Spleen (tissue), 11 donors: ENCODE measurements at regions not wholly inside any gene's neighbourhood (a gene's known extent, or its start where the extent isn't known, plus 50 kb on each side); places are given as distances from the start of the nearest gene placed in this dataset.
"Not testable (repeated sequence)": the region's sequence is repeated elsewhere in the genome, so short reads cannot be mapped to it uniquely, and the experiment has no call there.

Source experiments
- DNase-seq: peaks from one replicate; pipeline ENCODE4 v3.0.0-alpha.2; 2020
- H3K27ac ChIP-seq, 8 donors: fragments of 200-600 bp; sonication (generic) in 7 of 8; 1 replicate in 4 of 8; 2 replicates in 4 of 8; pipeline versions ENCODE4 v1.5.0 to v1.8.0; 2016 to 2021; ENCODE audit warnings: inconsistent platforms in 4 of 8, mild to moderate bottlenecking in 4 of 8, moderate library complexity in 1 of 8
- H3K27me3 ChIP-seq, 7 donors: fragments of 200-600 bp; sonication (generic) in 6 of 7; replicated peaks in 1 of 7; 1 replicate in 4 of 7; 2 replicates in 3 of 7; pipeline versions ENCODE4 v1.5.0 to v1.8.0; 2016 to 2021; ENCODE audit warnings: inconsistent platforms in 3 of 7, mild to moderate bottlenecking in 1 of 7
- H3K36me3 ChIP-seq, 6 donors: fragments of 200-600 bp; sonication (generic) in 5 of 6; 1 replicate in 4 of 6; 2 replicates in 2 of 6; pipeline versions ENCODE4 v1.5.0 to v1.8.0; 2016 to 2021; ENCODE audit warnings: inconsistent platforms in 2 of 6
- H3K4me1 ChIP-seq, 6 donors: fragments of 200-600 bp; sonication (generic) in 5 of 6; 1 replicate in 3 of 6; 2 replicates in 3 of 6; pipeline versions ENCODE4 v1.5.0 to v1.8.0; 2016 to 2021; ENCODE audit warnings: inconsistent platforms in 3 of 6
- H3K4me3 ChIP-seq, 8 donors: fragments of 200-600 bp; sonication (generic) in 7 of 8; 1 replicate in 4 of 8; 2 replicates in 4 of 8; pipeline versions ENCODE4 v1.5.0 to v1.8.0; 2016 to 2021; ENCODE audit warnings: inconsistent platforms in 4 of 8, mild to moderate bottlenecking in 4 of 8, moderate library complexity in 2 of 8
- H3K9me3 ChIP-seq, 8 donors: fragments of 200-600 bp; sonication (generic) in 7 of 8; 1 replicate in 4 of 8; 2 replicates in 4 of 8; pipeline versions ENCODE4 v1.5.0 to v1.8.0; 2016 to 2021; ENCODE audit warnings: inconsistent platforms in 4 of 8
- POLR2A ChIP-seq, 3 donors: fragments of 450-650 bp; IDR thresholded peaks; one replicate each; pipeline ENCODE4 v1.5.1; 2017; ENCODE audit warnings: antibody characterized with exemption in 3 of 3, mild to moderate bottlenecking in 1 of 3
- POLR2AphosphoS5 ChIP-seq, 3 donors: sonication (generic); formaldehyde crosslinking; IDR thresholded peaks; one replicate each; pipeline ENCODE4 v1.5.1; 2017; ENCODE audit warnings: antibody characterized with exemption in 3 of 3
- WGBS, 5 donors: extraction: QIAGEN DNeasy Blood & Tissue Kit in 3 of 5; methylation state at CpG; one replicate each; pipeline versions ENCODE4 v1.1.5 to v1.1.7; 2013 to 2018; 5-methylcytosine and 5-hydroxymethylcytosine counted together
- intact Hi-C: fragments of 100-400 bp; cut with DNase I; formaldehyde crosslinking; loops from one replicate; pipeline ENCODE4 v1.15.0; 2023; ENCODE audit warnings: low total_unique reads
- small RNA-seq, 4 donors: library from RNA; depleted of rRNA; stranded (forward); fragments of <200 nt; gene quantifications; one replicate each; pipeline ENCODE3, GENCODE V24; 2016
- TF ChIP-seq, protein P1 (sequence below), 11 experiments: fragments of 200-600 bp in 7 of 11; fragments of 450-650 bp in 4 of 11; sonication (generic) in 4 of 11; IDR thresholded peaks in 8 of 11; conservative IDR thresholded peaks in 3 of 11; 1 replicate in 7 of 11; 2 replicates in 4 of 11; pipeline versions ENCODE4 v1.4.0 to v1.8.0; 2016 to 2021; ENCODE audit warnings: antibody characterized with exemption in 11 of 11, inconsistent platforms in 4 of 11, mild to moderate bottlenecking in 1 of 11
- donor health status: healthy with polysubstance abuse.
- donor health status: DM: no; HTN: no; CAD: no; lungs with moderate emphysema.
- donor health status: DM: no; HTN: no; CAD: no.
- donor health status: Bipolar disorder and iron deficiency.
- donor health status: healthy.
- donor health status: DM: no; HTN: no; CAD: no.
- donor health status: DM: yes; HTN: yes; CAD: no.

DNA sequence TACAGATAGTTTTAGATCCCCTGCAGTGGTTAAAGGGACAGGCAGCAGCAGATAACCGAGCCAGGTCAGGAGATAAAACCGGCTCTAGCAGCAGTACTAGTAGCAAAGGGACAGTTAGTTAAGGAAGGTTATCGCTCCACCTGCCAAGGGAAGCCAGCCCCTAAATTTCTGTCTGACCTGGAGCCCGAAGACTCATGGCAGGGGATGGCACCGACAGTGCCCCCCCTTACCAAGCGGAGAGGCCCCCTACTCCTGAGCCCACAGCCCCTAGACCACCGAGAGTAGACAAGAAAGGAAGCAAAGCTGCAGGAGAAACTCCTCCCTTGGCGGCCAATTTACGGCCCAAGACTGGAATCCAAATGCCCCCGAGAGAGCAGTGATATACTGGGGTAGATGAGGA, 61.3 kb upstream of the MAGEC2 start:
- H3K9me3 ChIP-seq: no peaks in the 10 kb centered on the region
- H3K4me1 ChIP-seq: no peaks in the 10 kb centered on the region
- intact Hi-C loops: no loop called here
- TF ChIP-seq POLR2A (IDR thresholded peaks at IDR 0.05) (no peak), POLR2AphosphoS5 (IDR thresholded peaks at IDR 0.05) (no peak)
- TF ChIP-seq, protein P1, sequence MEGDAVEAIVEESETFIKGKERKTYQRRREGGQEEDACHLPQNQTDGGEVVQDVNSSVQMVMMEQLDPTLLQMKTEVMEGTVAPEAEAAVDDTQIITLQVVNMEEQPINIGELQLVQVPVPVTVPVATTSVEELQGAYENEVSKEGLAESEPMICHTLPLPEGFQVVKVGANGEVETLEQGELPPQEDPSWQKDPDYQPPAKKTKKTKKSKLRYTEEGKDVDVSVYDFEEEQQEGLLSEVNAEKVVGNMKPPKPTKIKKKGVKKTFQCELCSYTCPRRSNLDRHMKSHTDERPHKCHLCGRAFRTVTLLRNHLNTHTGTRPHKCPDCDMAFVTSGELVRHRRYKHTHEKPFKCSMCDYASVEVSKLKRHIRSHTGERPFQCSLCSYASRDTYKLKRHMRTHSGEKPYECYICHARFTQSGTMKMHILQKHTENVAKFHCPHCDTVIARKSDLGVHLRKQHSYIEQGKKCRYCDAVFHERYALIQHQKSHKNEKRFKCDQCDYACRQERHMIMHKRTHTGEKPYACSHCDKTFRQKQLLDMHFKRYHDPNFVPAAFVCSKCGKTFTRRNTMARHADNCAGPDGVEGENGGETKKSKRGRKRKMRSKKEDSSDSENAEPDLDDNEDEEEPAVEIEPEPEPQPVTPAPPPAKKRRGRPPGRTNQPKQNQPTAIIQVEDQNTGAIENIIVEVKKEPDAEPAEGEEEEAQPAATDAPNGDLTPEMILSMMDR (IDR thresholded peaks at IDR 0.05 in 8 of 11, conservative IDR thresholded peaks at IDR 0.05 in 3 of 11): no peak
- no peak overlapping the region for H3K27ac ChIP-seq
- H3K4me3 ChIP-seq: no peak overlapping the region
- no peaks in the 10 kb centered on the region for H3K27me3 ChIP-seq
- H3K36me3 ChIP-seq: no peaks in the 10 kb centered on the region
- no peak for DNase-seq
- WGBS, 5 donors: 84 to 100% (median 89%) methylated on average over 4 to 10 of the region's 10 CpGs

DNA sequence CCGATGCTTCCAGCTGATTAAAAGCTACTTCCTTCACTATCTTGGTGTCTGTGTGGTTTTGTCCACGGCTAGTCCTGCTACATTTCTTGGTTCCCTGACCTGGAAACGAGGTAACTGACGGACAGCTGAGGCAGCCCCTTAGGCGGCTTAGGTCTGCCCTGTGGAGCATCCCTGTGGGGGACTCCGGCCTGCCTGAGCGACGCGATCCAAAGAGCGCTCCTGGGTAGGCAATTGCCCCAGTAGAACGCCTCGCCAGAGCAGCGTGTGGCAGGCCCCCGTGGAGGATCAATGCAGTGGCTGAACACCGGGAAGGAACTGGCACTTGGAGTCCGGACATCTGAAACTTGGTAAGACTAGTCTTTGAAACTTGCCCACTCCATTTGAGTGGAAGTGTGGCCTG, 60.5 kb upstream of the MAGEC2 start:
- H3K36me3 ChIP-seq, intact Hi-C loops, H3K9me3 ChIP-seq, H3K4me3 ChIP-seq, H3K27me3 ChIP-seq, H3K4me1 ChIP-seq, H3K27ac ChIP-seq, DNase-seq: not testable (repeated sequence)
- WGBS, 5 donors: 89 to 94% (median 91%) methylated on average over 5 to 16 of the region's 16 CpGs

DNA sequence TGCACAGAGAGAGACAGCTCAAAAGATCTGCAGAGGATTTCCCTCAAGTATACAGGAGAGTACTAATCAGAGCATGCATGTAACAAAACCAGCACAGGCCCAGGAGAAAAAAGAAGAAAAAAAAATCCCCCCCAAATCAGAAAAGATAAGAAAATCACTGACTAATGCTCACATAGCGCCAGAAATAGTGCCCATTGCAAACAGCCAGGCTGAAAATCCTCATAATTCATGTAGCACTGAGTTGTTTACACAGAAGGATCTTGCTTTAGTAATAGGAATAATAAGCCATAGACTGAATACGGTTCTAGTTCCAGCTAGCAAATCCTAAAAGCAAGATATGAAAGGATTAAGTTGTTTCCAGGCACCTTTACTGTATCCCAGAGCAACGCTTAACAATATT, 51.8 kb upstream of the MAGEC2 start:
- intact Hi-C loops: no loop called here
- peaks cover 0 to 4% (median 0%) of the 10 kb centered on the region in 8 donors for H3K9me3 ChIP-seq
- TF ChIP-seq, protein P1 (IDR thresholded peaks at IDR 0.05 in 8 of 11, conservative IDR thresholded peaks at IDR 0.05 in 3 of 11): no peak
- no peak for TF ChIP-seq POLR2A (IDR thresholded peaks at IDR 0.05)
- no peak for TF ChIP-seq POLR2AphosphoS5 (IDR thresholded peaks at IDR 0.05)
- no peak overlapping the region for H3K4me3 ChIP-seq
- 67 to 91% (median 76%) methylated on average over 3 of the region's 3 CpGs for WGBS, 5 donors
- H3K27ac ChIP-seq: no peak overlapping the region
- no peaks in the 10 kb centered on the region for H3K4me1 ChIP-seq
- no peaks in the 10 kb centered on the region for H3K27me3 ChIP-seq
- H3K36me3 ChIP-seq: no peaks in the 10 kb centered on the region
- no peak for DNase-seq

Small RNA genes in the stretch of these regions (small RNA-seq; reads per million reads assigned to genes)
- 0 reads per million in 4 donors for gene RNA5SP516
